B cell (primary cell): ENCODE measurements at regions not wholly inside any gene's neighbourhood (a gene's known extent, or its start where the extent isn't known, plus 50 kb on each side); places are given as distances from the start of the nearest gene placed in this dataset.

Source experiments
- ATAC-seq: fragments of 200-7000 bp; cut with Tn5 transposase; one replicate; pipeline ENCODE4 v1.10.0; 2021; ENCODE audit warnings: low read depth, mild to moderate bottlenecking, moderate number of reproducible peaks, moderate library complexity
- CTCF ChIA-PET: fragments of 350-600 bp; sonication (Branson Sonifier 250); formaldehyde crosslinking; loops from one replicate; lab custom pipeline; 2021; ENCODE audit warnings: antibody characterized with exemption, inconsistent platforms; lab: Charles Lee
- POLR2A ChIA-PET: fragments of 350-600 bp; sonication (Branson Sonifier 250); formaldehyde crosslinking; loops from one replicate; lab custom pipeline; 2021; ENCODE audit warnings: antibody characterized with exemption; lab: Charles Lee
- DNase-seq: peaks from one replicate; pipeline ENCODE4 v3.0.0; 2013
- H2AFZ ChIP-seq: 2 replicates; pipeline ENCODE4 v1.6.1; 2012; ENCODE audit warnings: mild to moderate bottlenecking, low read depth, low read length; ENCODE audit not compliant: insufficient read depth, poor library complexity, severe bottlenecking
- H3K27ac ChIP-seq, 2 donors: 1 replicate in 1 of 2; 2 replicates in 1 of 2; pipeline ENCODE4 v1.5.1; 2012 to 2013; ENCODE audit warnings: low read length in 2 of 2, mild to moderate bottlenecking in 2 of 2, moderate library complexity in 1 of 2
- H3K27me3 ChIP-seq, 4 experiments: fragments of 200-600 bp in 1 of 4; sonication (generic) in 1 of 4; replicated peaks in 1 of 4; 1 replicate in 2 of 4; 2 replicates in 2 of 4; pipeline versions ENCODE4 v1.6.1 to v1.7.0; 2013 to 2016; ENCODE audit warnings: low read length in 3 of 4, mild to moderate bottlenecking in 2 of 4, mixed read lengths in 1 of 4, moderate library complexity in 1 of 4; ENCODE audit not compliant: insufficient read depth in 4 of 4, control insufficient read depth in 3 of 4; ENCODE audit errors: control extremely low read depth in 1 of 4
- H3K36me3 ChIP-seq, 2 experiments: replicated peaks in 1 of 2; 1 replicate in 1 of 2; 2 replicates in 1 of 2; pipeline versions ENCODE4 v1.6.1 to v1.7.1; 2013; ENCODE audit warnings: low read length in 1 of 2; ENCODE audit not compliant: insufficient read depth in 2 of 2, control insufficient read depth in 1 of 2; ENCODE audit errors: control extremely low read depth in 1 of 2, extremely low read depth in 1 of 2
- H3K4me1 ChIP-seq, 2 donors: fragments of 200-600 bp in 1 of 2; sonication (generic) in 1 of 2; 1 replicate in 1 of 2; 2 replicates in 1 of 2; pipeline versions ENCODE4 v1.5.1 to v1.6.1; 2013 to 2017; ENCODE audit warnings: low read length in 2 of 2; ENCODE audit not compliant: control insufficient read depth in 2 of 2, insufficient read depth in 2 of 2
- H3K4me2 ChIP-seq: replicated peaks from 2 replicates; pipeline ENCODE3; 2012; ENCODE audit warnings: mild to moderate bottlenecking, low read depth, low read length; ENCODE audit not compliant: poor library complexity, severe bottlenecking
- H3K4me3 ChIP-seq, 5 experiments: fragments of 200-600 bp in 1 of 5; sonication (generic) in 1 of 5; 1 replicate in 3 of 5; 2 replicates in 2 of 5; pipeline versions ENCODE4 v1.5.1 to v1.7.0; 2011 to 2016; ENCODE audit warnings: low read length in 4 of 5, mild to moderate bottlenecking in 4 of 5, low read depth in 2 of 5, control low read depth in 1 of 5, moderate library complexity in 1 of 5; ENCODE audit not compliant: insufficient read depth in 1 of 5; ENCODE audit errors: control extremely low read depth in 1 of 5, extremely low read depth in 1 of 5
- H3K79me2 ChIP-seq: fragments of 200-600 bp; sonication (generic); one replicate; pipeline ENCODE4 v1.6.0; 2016; ENCODE audit warnings: low read length; ENCODE audit not compliant: control insufficient read depth, insufficient read depth
- H3K9ac ChIP-seq: fragments of 200-600 bp; sonication (generic); 2 replicates; pipeline ENCODE4 v1.6.1; 2017; ENCODE audit warnings: mild to moderate bottlenecking, low read length, moderate library complexity
- H3K9me3 ChIP-seq, 3 donors: one replicate each; pipeline versions ENCODE4 v1.6.1 to v1.7.1; 2013; ENCODE audit warnings: low read length in 2 of 3; ENCODE audit not compliant: control insufficient read depth in 2 of 3, insufficient read depth in 1 of 3; ENCODE audit errors: control extremely low read depth in 1 of 3
- H4K20me1 ChIP-seq: 2 replicates; pipeline ENCODE4 v1.6.0; 2012; ENCODE audit warnings: mild to moderate bottlenecking, low read length; ENCODE audit not compliant: insufficient read depth, control insufficient read depth, poor library complexity, severe bottlenecking
- H3K27ac Mint-ChIP-seq: one replicate; pipeline ENCODE4 v1.8.0; 2021; ENCODE audit warnings: mixed read lengths
- H3K27me3 Mint-ChIP-seq: one replicate; pipeline ENCODE4 v1.8.0; 2021; ENCODE audit warnings: mixed read lengths
- H3K4me1 Mint-ChIP-seq: one replicate; pipeline ENCODE4 v1.8.0; 2021; ENCODE audit warnings: mixed read lengths
- H3K4me3 Mint-ChIP-seq: one replicate; pipeline ENCODE4 v1.8.0; 2021; ENCODE audit warnings: mixed read lengths
- H3K9me3 Mint-ChIP-seq: one replicate; pipeline ENCODE4 v1.8.0; 2022; ENCODE audit warnings: mixed read lengths; ENCODE audit not compliant: insufficient read depth
- EZH2 ChIP-seq: IDR thresholded peaks from 2 replicates; pipeline ENCODE4 v1.6.1; 2012; ENCODE audit warnings: borderline replicate concordance, low read depth, mild to moderate bottlenecking, moderate library complexity, low read length; ENCODE audit not compliant: insufficient read depth, poor library complexity, severe bottlenecking
- WGBS: methylation state at CpG from one replicate; pipeline ENCODE4 v1.1.5; 2013; ENCODE audit warnings: missing lambda C conversion rate; ENCODE audit not compliant: insufficient coverage; 5-methylcytosine and 5-hydroxymethylcytosine counted together
- intact Hi-C: fragments of 100-400 bp; cut with micrococcal nuclease; formaldehyde crosslinking; loops from one replicate; pipeline ENCODE4 v1.10.0; 2022
- TF ChIP-seq, protein P1 (sequence below): fragments of 200-600 bp; IDR thresholded peaks from one replicate; pipeline ENCODE4 v1.8.0; 2022; ENCODE audit warnings: antibody characterized with exemption, mild to moderate bottlenecking

DNA sequence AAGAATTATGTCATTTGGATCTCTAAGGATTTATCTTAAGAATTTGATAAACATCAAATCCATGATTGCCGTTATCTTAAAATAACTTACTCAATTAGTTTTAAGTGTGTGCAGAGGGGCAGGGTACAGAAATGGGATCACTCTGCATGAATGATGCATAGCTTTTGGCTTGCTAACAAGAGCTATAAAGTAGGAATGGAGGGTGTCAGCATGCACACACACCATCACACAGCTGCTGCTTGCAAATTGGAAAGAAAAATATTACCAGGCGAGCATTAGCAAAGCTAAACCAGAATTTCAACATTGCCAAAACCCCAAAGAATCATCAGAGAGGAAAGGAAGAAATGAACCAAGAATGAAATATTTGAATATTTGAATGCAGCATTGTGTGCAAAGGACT, 580.6 kb downstream of the LMO7 start:
- peaks cover 12% of the 10 kb centered on the region for H3K4me1 Mint-ChIP-seq
- Histone ChIP-seq H2AFZ (no peak overlapping the region), H3K9me3 (no peaks in the 10 kb centered on the region), H3K9ac (no peak overlapping the region), H3K4me2 (no peak overlapping the region), H3K27me3 (no peaks in the 10 kb centered on the region), H3K79me2 (no peaks in the 10 kb centered on the region), H3K4me3 (no peak overlapping the region), H4K20me1 (no peaks in the 10 kb centered on the region), H3K4me1 (peaks cover 0 to 6% of the 10 kb centered on the region in 2 donors), H3K27ac (no peak overlapping the region), H3K36me3 (no peaks in the 10 kb centered on the region)
- no CpG with 5 or more reads among the region's 2 CpGs for WGBS
- no peak overlapping the region for H3K27ac Mint-ChIP-seq
- intact Hi-C loops, result no loop called here
- no peaks in the 10 kb centered on the region for H3K27me3 Mint-ChIP-seq
- DNase-seq (no peak), ATAC-seq (no peak)
- CTCF ChIA-PET, result no interaction called here
- TF ChIP-seq, protein P1, sequence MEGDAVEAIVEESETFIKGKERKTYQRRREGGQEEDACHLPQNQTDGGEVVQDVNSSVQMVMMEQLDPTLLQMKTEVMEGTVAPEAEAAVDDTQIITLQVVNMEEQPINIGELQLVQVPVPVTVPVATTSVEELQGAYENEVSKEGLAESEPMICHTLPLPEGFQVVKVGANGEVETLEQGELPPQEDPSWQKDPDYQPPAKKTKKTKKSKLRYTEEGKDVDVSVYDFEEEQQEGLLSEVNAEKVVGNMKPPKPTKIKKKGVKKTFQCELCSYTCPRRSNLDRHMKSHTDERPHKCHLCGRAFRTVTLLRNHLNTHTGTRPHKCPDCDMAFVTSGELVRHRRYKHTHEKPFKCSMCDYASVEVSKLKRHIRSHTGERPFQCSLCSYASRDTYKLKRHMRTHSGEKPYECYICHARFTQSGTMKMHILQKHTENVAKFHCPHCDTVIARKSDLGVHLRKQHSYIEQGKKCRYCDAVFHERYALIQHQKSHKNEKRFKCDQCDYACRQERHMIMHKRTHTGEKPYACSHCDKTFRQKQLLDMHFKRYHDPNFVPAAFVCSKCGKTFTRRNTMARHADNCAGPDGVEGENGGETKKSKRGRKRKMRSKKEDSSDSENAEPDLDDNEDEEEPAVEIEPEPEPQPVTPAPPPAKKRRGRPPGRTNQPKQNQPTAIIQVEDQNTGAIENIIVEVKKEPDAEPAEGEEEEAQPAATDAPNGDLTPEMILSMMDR, result no peak
- no peak for TF ChIP-seq EZH2
- no peaks in the 10 kb centered on the region for H3K9me3 Mint-ChIP-seq
- POLR2A ChIA-PET, result no interaction called here
- H3K4me3 Mint-ChIP-seq, result no peak overlapping the region

DNA sequence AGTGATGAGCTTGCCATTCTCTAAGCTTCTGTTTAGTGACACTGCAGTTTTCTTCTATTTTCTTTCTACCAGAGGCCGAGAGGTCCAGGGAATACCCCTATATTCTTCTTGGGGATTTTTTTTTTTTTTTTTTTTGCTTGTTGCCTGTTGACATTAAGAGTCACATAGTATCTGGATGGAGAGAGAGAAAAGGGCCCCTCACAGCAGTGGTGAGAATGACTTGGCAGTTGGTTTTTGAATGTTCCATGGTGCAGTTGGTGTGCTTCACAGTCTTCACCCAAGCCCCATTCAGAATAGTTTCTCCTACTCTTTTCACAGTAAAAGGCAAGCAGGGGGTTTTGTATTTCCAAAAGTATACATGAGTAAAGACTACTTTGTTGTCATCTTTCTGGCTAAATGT, 577.9 kb downstream of the LMO7 start:
- intact Hi-C loops, result no loop called here
- H3K9ac ChIP-seq, result no peak overlapping the region
- H3K4me2 ChIP-seq, result no peak overlapping the region
- no peaks in the 10 kb centered on the region for H4K20me1 ChIP-seq
- ATAC-seq (no peak), DNase-seq (no peak)
- H3K4me3 ChIP-seq, result no peak overlapping the region
- CTCF ChIA-PET, result no interaction called here
- H3K36me3 ChIP-seq, result no peaks in the 10 kb centered on the region
- no peak overlapping the region for H2AFZ ChIP-seq
- POLR2A ChIA-PET, result no interaction called here
- no peak overlapping the region for H3K27ac ChIP-seq
- WGBS, result no CpG with 5 or more reads among the region's 1 CpG
- no peak overlapping the region for H3K4me3 Mint-ChIP-seq
- no peaks in the 10 kb centered on the region for H3K79me2 ChIP-seq
- H3K9me3 ChIP-seq, result no peaks in the 10 kb centered on the region
- H3K4me1 ChIP-seq, result peaks cover 0 to 6% of the 10 kb centered on the region in 2 donors
- no peaks in the 10 kb centered on the region for H3K27me3 Mint-ChIP-seq
- no peaks in the 10 kb centered on the region for H3K9me3 Mint-ChIP-seq
- H3K4me1 Mint-ChIP-seq, result peaks cover 12% of the 10 kb centered on the region
- H3K27me3 ChIP-seq, result no peaks in the 10 kb centered on the region
- no peak for TF ChIP-seq EZH2
- TF ChIP-seq, protein P1, result no peak
- no peak overlapping the region for H3K27ac Mint-ChIP-seq
